ENCODE measurements at regions not wholly inside any gene's neighbourhood (a gene's known extent, or its start where the extent isn't known, plus 50 kb on each side); places are given as distances from the start of the nearest gene placed in this dataset.

GRCh38 chr2:37499113-37499512 is 154.7 kb downstream of the QPCT start:
- Mint-ChIP-seq H3K4me3 (no peak overlapping the region), H3K9me3 (peaks cover 2% of the 10 kb centered on the region), H3K36me3 (ENCODE audit: low read depth) (no peaks in the 10 kb centered on the region), H3K4me1 (ENCODE audit: low read depth) (peaks cover 2% of the 10 kb centered on the region), H3K27me3 (peaks cover 3% of the 10 kb centered on the region), H3K27ac (no peak overlapping the region)
- no peak for TF ChIP-seq CTCF (IDR thresholded peaks at IDR 0.05)
- CTCF ChIA-PET: interaction anchor here (1.1 kb wide), 1 partner anchor 84 kb away, joined by 3 read pairs; no protein-coding TSS in a partner anchor
- POLR2A ChIA-PET: no interaction called here
- DNase-seq: no peak
- ATAC-seq: no peak
- intact Hi-C loops (cut with micrococcal nuclease): no loop called here

- H3K4me3 Mint-ChIP-seq: no peak overlapping the region
- peaks cover 2% of the 10 kb centered on the region for H3K9me3 Mint-ChIP-seq
- ATAC-seq (peak; percentile 69), DNase-seq (peak; percentile 9)
- H3K27me3 Mint-ChIP-seq: peaks cover 3% of the 10 kb centered on the region
- CTCF ChIA-PET: interaction anchor here (1.1 to 1.2 kb wide), 2 partner anchors 39 to 85 kb away, joined by 3 to 6 read pairs; no protein-coding TSS in a partner anchor
- no peak for TF ChIP-seq CTCF (IDR thresholded peaks at IDR 0.05)
- no peak overlapping the region for H3K27ac Mint-ChIP-seq
- no peaks in the 10 kb centered on the region for H3K36me3 Mint-ChIP-seq (ENCODE audit: low read depth)
- POLR2A ChIA-PET: interaction anchor here (0.7 kb wide), 1 partner anchor 423 kb away, joined by 3 read pairs; no protein-coding TSS in a partner anchor
- H3K4me1 Mint-ChIP-seq (ENCODE audit: low read depth): peaks cover 2% of the 10 kb centered on the region
- intact Hi-C loops (cut with micrococcal nuclease): no loop called here
Observed at GRCh38 chr2:37500031-37500430, 155.6 kb downstream of the QPCT start.

- Mint-ChIP-seq H3K9me3 (peaks cover 2% of the 10 kb centered on the region), H3K27me3 (peaks cover 3% of the 10 kb centered on the region), H3K4me1 (ENCODE audit: low read depth) (peaks cover 2% of the 10 kb centered on the region), H3K36me3 (ENCODE audit: low read depth) (no peaks in the 10 kb centered on the region), H3K27ac (no peak overlapping the region), H3K4me3 (no peak overlapping the region)
- ChIA-PET CTCF (interaction anchor here (0.7 to 1.2 kb wide), 3 partner anchors 38 to 86 kb away, joined by 3 to 6 read pairs (median 3); no protein-coding TSS in a partner anchor), POLR2A (interaction anchor here (1.5 kb wide), 1 partner anchor 217 kb away, joined by 3 read pairs; no protein-coding TSS in a partner anchor)
- intact Hi-C loops (cut with micrococcal nuclease): no loop called here
- ATAC-seq: no peak
- DNase-seq: no peak
- TF ChIP-seq CTCF (IDR thresholded peaks at IDR 0.05): no peak
Observed at GRCh38 chr2:37501113-37501512, 156.7 kb downstream of the QPCT start.

- Mint-ChIP-seq H3K9me3 (no peaks in the 10 kb centered on the region), H3K4me1 (ENCODE audit: low read depth) (no peaks in the 10 kb centered on the region), H3K36me3 (ENCODE audit: low read depth) (no peaks in the 10 kb centered on the region), H3K4me3 (no peak overlapping the region), H3K27me3 (peaks cover 3% of the 10 kb centered on the region), H3K27ac (no peak overlapping the region)
- no peak for TF ChIP-seq CTCF (IDR thresholded peaks at IDR 0.05)
- ATAC-seq: no peak
- ChIA-PET POLR2A (interaction anchor here (0.7 kb wide), 1 partner anchor 92 kb away, joined by 3 read pairs; no protein-coding TSS in a partner anchor), CTCF (interaction anchor here (0.8 to 1.5 kb wide), 3 partner anchors 17 to 371 kb away, joined by 3 read pairs; no protein-coding TSS in a partner anchor)
- intact Hi-C loops (cut with micrococcal nuclease): no loop called here
- DNase-seq: no peak
Observed at GRCh38 chr2:37506407-37507050, 162.1 kb downstream of the QPCT start.

- DNase-seq (no peak), ATAC-seq (no peak)
- Mint-ChIP-seq H3K27me3 (no peaks in the 10 kb centered on the region), H3K36me3 (ENCODE audit: low read depth) (no peaks in the 10 kb centered on the region), H3K27ac (no peak overlapping the region), H3K9me3 (no peaks in the 10 kb centered on the region), H3K4me3 (no peak overlapping the region), H3K4me1 (ENCODE audit: low read depth) (no peaks in the 10 kb centered on the region)
- ChIA-PET POLR2A (interaction anchor here (0.7 kb wide), 1 partner anchor 92 kb away, joined by 3 read pairs; no protein-coding TSS in a partner anchor), CTCF (interaction anchor here (1.3 kb wide), 1 partner anchor 92 kb away, joined by 3 read pairs; no protein-coding TSS in a partner anchor)
- intact Hi-C loops (cut with micrococcal nuclease): no loop called here
- no peak for TF ChIP-seq CTCF (IDR thresholded peaks at IDR 0.05)
Observed at GRCh38 chr2:37507051-37507410, 162.6 kb downstream of the QPCT start.
